Endothelial cell of umbilical vein (primary cell): ENCODE measurements at regions not wholly inside any gene's neighbourhood (a gene's known extent, or its start where the extent isn't known, plus 50 kb on each side); places are given as distances from the start of the nearest gene placed in this dataset.

Source experiments
- CTCF ChIP-seq, 2 donors: IDR thresholded peaks; 1 replicate in 1 of 2; 2 replicates in 1 of 2; pipeline ENCODE4 v1.5.1; 2011; ENCODE audit warnings: low read length in 2 of 2, mild to moderate bottlenecking in 2 of 2, moderate library complexity in 2 of 2, control low read depth in 1 of 2, inconsistent platforms in 1 of 2, low read depth in 1 of 2; ENCODE audit not compliant: insufficient read depth in 1 of 2; ENCODE audit errors: extremely low read depth in 1 of 2
- JUN ChIP-seq: IDR thresholded peaks from 2 replicates; pipeline ENCODE4 v1.6.1; 2011; ENCODE audit warnings: borderline replicate concordance, low read depth; ENCODE audit not compliant: insufficient read length, insufficient read depth
- POLR2A ChIP-seq: IDR thresholded peaks from 2 replicates; pipeline ENCODE4 v1.6.1; 2012; ENCODE audit warnings: low read depth, mild to moderate bottlenecking, control low read depth, low read length
- POLR2AphosphoS5 ChIP-seq: IDR thresholded peaks from 2 replicates; pipeline ENCODE4 v1.6.1; 2012; ENCODE audit warnings: low read depth, mild to moderate bottlenecking, control low read depth, low read length, moderate library complexity; ENCODE audit not compliant: insufficient read depth

GRCh38 chr4:123260653-123261052, 135.9 kb upstream of the SPRY1 start:
- TF ChIP-seq CTCF (IDR thresholded peaks at IDR 0.05; ENCODE audit: extremely low read depth in 1 of 2, insufficient read depth in 1 of 2, low read depth in 1 of 2, low read length in 2 of 2) (no peak), POLR2A (no peak), POLR2AphosphoS5 (no peak), JUN (no peak)
